Suprapubic skin (tissue), 4 donors: ENCODE measurements at regions not wholly inside any gene's neighbourhood (a gene's known extent, or its start where the extent isn't known, plus 50 kb on each side); places are given as distances from the start of the nearest gene placed in this dataset.
"Not testable (repeated sequence)": the region's sequence is repeated elsewhere in the genome, so short reads cannot be mapped to it uniquely, and the experiment has no call there.

ENCODE experiments used
- DNase-seq, 2 donors: peaks; one replicate each; pipeline ENCODE4 v3.0.0-alpha.2; 2019; ENCODE audit warnings: low spot score in 2 of 2
- H3K27ac ChIP-seq: fragments of 200-600 bp; sonication (generic); one replicate; pipeline ENCODE4 v1.5.1; 2019
- H3K27me3 ChIP-seq: fragments of 200-600 bp; sonication (generic); one replicate; pipeline ENCODE4 v1.5.1; 2019
- H3K36me3 ChIP-seq: fragments of 200-600 bp; sonication (generic); one replicate; pipeline ENCODE4 v1.5.1; 2019
- H3K4me1 ChIP-seq: fragments of 200-600 bp; sonication (generic); one replicate; pipeline ENCODE4 v1.5.1; 2019
- H3K4me3 ChIP-seq: fragments of 200-600 bp; sonication (generic); one replicate; pipeline ENCODE4 v1.5.1; 2019; ENCODE audit warnings: mild to moderate bottlenecking
- H3K9me3 ChIP-seq: fragments of 200-600 bp; sonication (generic); one replicate; pipeline ENCODE4 v1.5.1; 2019
- CTCF ChIP-seq, 2 donors: fragments of 200-600 bp in 1 of 2; fragments of 450-650 bp in 1 of 2; sonication (generic) in 1 of 2; IDR thresholded peaks; one replicate each; pipeline ENCODE4 v1.5.1; 2016 to 2019; ENCODE audit warnings: antibody characterized with exemption in 2 of 2, mild to moderate bottlenecking in 1 of 2, moderate library complexity in 1 of 2
- EP300 ChIP-seq: sonication (generic); formaldehyde crosslinking; IDR thresholded peaks from one replicate; pipeline ENCODE4 v1.6.1; 2017; ENCODE audit warnings: antibody characterized with exemption
- POLR2A ChIP-seq, 2 donors: fragments of 450-650 bp; IDR thresholded peaks; one replicate each; pipeline ENCODE4 v1.6.1; 2017; ENCODE audit warnings: antibody characterized with exemption in 2 of 2, mild to moderate bottlenecking in 2 of 2, moderate library complexity in 2 of 2
- POLR2AphosphoS5 ChIP-seq, 3 donors: sonication (generic); formaldehyde crosslinking; IDR thresholded peaks; one replicate each; pipeline ENCODE4 v1.6.1; 2017; ENCODE audit warnings: antibody characterized with exemption in 3 of 3
- WGBS: methylation state at CpG from one replicate; pipeline ENCODE4 v1.1.5; 2018; 5-methylcytosine and 5-hydroxymethylcytosine counted together

- Histone ChIP-seq H3K4me1 (no peaks in the 10 kb centered on the region), H3K4me3 (no peak overlapping the region), H3K36me3 (no peaks in the 10 kb centered on the region), H3K9me3 (no peaks in the 10 kb centered on the region), H3K27me3 (no peaks in the 10 kb centered on the region), H3K27ac (no peak overlapping the region)
- no peak for DNase-seq
- 39% methylated on average over 4 of the region's 4 CpGs for WGBS
- TF ChIP-seq CTCF (IDR thresholded peaks at IDR 0.05) (peak in 1 of 2 donors; percentile 27), POLR2AphosphoS5 (IDR thresholded peaks at IDR 0.05) (no peak)
Measured at GRCh38 chr13:59318320-59318930, 845.3 kb downstream of the DIAPH3 start.

DNA sequence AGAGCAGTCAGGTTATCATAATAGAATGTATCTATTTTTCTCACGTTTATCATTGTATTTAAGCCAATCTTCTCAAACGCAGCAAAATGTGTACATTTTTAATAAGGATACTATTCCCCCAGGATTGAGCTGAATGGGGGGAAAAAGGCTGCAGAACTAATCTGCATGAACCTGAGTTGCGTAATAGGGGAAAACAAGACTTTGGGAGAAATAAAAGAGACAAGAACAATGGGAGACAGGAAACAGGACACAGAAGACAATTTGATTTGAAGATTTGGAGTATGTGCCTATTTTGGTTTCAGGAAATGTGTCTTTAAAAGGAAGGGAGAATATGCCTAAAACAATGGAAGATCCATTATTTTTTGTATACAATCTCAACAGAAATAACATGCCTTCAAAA lies 844.5 kb downstream of the DIAPH3 start:
- whole genome bisulfite sequencing = 62% methylated on average over 3 of the region's 3 CpGs
- H3K9me3 ChIP-seq = no peaks in the 10 kb centered on the region
- no peak overlapping the region for H3K27ac ChIP-seq

DNA sequence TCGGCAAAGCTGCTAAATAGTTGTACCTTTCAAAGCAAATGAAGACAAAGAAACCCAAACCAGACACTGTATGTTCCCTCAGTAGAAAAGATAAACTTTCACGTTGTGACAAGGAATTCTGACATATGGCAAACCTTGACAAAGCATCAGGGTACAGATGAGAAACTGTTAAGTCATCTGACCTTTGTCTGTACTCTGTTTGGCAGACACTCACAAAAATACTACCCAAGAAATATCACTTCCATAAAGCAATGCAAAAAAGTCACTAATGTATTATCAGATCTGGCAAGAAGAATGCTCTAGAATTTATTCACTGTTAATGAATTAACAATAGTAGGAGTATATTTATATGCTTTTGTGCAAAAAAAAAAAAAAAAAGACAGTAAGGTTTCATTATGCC lies 843.7 kb downstream of the DIAPH3 start:
- no peak for TF ChIP-seq CTCF (IDR thresholded peaks at IDR 0.05)
- no peak for TF ChIP-seq POLR2AphosphoS5 (IDR thresholded peaks at IDR 0.05)
- TF ChIP-seq EP300 = no peak
- no peak for TF ChIP-seq POLR2A (IDR thresholded peaks at IDR 0.05)
- Histone ChIP-seq H3K4me3 (no peak overlapping the region), H3K4me1 (no peaks in the 10 kb centered on the region), H3K27me3 (no peaks in the 10 kb centered on the region), H3K36me3 (no peaks in the 10 kb centered on the region), H3K9me3 (no peaks in the 10 kb centered on the region), H3K27ac (no peak overlapping the region)
- DNase-seq = no peak
- 56% methylated on average over 2 of the region's 2 CpGs for WGBS

More for the DNA sequence above, 844.5 kb downstream of the DIAPH3 start:
- H3K27me3 ChIP-seq = no peaks in the 10 kb centered on the region
- TF ChIP-seq EP300 = no peak
- H3K4me3 ChIP-seq = no peak overlapping the region
- H3K4me1 ChIP-seq = no peaks in the 10 kb centered on the region
- no peaks in the 10 kb centered on the region for H3K36me3 ChIP-seq
- DNase-seq = no peak

DNA sequence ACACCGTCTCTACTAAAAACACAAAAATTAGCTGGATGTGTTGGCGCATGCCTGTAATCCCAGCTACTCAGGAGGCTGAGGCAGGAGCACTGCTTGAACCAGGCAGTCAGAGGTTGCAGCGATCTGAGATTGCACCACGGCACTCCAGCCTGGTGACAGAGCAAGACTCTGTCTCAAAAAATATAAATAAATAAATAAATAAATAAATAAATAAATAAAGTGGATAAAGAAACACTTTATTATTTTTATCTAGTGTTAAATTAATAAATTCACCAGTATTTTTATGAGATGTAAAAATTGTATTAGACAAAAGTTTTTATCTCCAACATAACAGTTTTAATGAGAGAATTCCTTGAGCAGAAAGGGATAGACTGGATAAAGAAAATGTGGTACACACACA lies 839.3 kb downstream of the DIAPH3 start:
- WGBS = over 99% methylated on average over 4 of the region's 4 CpGs
- not testable (repeated sequence) for H3K36me3 ChIP-seq, H3K4me3 ChIP-seq, H3K27ac ChIP-seq, H3K9me3 ChIP-seq, H3K27me3 ChIP-seq, H3K4me1 ChIP-seq, DNase-seq

- DNase-seq = no peak
Measured at GRCh38 chr13:59326717-59327116, 837.0 kb downstream of the DIAPH3 start.

GRCh38 chr13:59330764-59331163 lies 833.0 kb downstream of the DIAPH3 start:
- no peak overlapping the region for H3K4me3 ChIP-seq
- H3K27me3 ChIP-seq = no peaks in the 10 kb centered on the region
- no peaks in the 10 kb centered on the region for H3K36me3 ChIP-seq
- no peak for DNase-seq
- no peaks in the 10 kb centered on the region for H3K9me3 ChIP-seq
- H3K27ac ChIP-seq = no peak overlapping the region
- no peaks in the 10 kb centered on the region for H3K4me1 ChIP-seq
- no peak for TF ChIP-seq CTCF (IDR thresholded peaks at IDR 0.05)
- no peak for TF ChIP-seq EP300
- 54% methylated on average over 1 of the region's 1 CpG for WGBS

More at GRCh38 chr13:59326717-59327116, 837.0 kb downstream of the DIAPH3 start:
- H3K27me3 ChIP-seq = no peaks in the 10 kb centered on the region
- no peaks in the 10 kb centered on the region for H3K36me3 ChIP-seq
- TF ChIP-seq EP300 (no peak), POLR2A (IDR thresholded peaks at IDR 0.05) (no peak), CTCF (IDR thresholded peaks at IDR 0.05) (no peak), POLR2AphosphoS5 (IDR thresholded peaks at IDR 0.05) (no peak)
- H3K27ac ChIP-seq = no peak overlapping the region
- 80% methylated on average over 1 of the region's 1 CpG for WGBS
- no peaks in the 10 kb centered on the region for H3K4me1 ChIP-seq
- H3K4me3 ChIP-seq = no peak overlapping the region
- no peaks in the 10 kb centered on the region for H3K9me3 ChIP-seq
